ENCODE measurements at regions not wholly inside any gene's neighbourhood (a gene's known extent, or its start where the extent isn't known, plus 50 kb on each side); places are given as distances from the start of the nearest gene placed in this dataset.

GRCh38 chrX:140149761-140150160 is 184.4 kb upstream of the CXorf66 start:
- no peak for TF ChIP-seq CTCF (IDR thresholded peaks at IDR 0.05; ENCODE audit: poor library complexity)
- TF ChIP-seq EZH2 (IDR thresholded peaks at IDR 0.05; ENCODE audit: borderline replicate concordance): no peak
- TF ChIP-seq EZH2phosphoT487 (IDR thresholded peaks at IDR 0.05; ENCODE audit: low read depth, severe bottlenecking, unreplicated experiment): no peak
